ENCODE measurements at regions not wholly inside any gene's neighbourhood (a gene's known extent, or its start where the extent isn't known, plus 50 kb on each side); places are given as distances from the start of the nearest gene placed in this dataset.
A peak's percentile ranks its signal among the peaks of the same experiment; 100 is the strongest.

GRCh38 chr12:59087077-59087673 is 166.9 kb upstream of the LRIG3 start:
- TF ChIP-seq CTCF (IDR thresholded peaks at IDR 0.05) (peak in 6 of 7 experiments; percentile 28 to 72 (median 66)), POLR2A (IDR thresholded peaks at IDR 0.05) (no peak)
